ENCODE measurements at regions not wholly inside any gene's neighbourhood (a gene's known extent, or its start where the extent isn't known, plus 50 kb on each side); places are given as distances from the start of the nearest gene placed in this dataset.

DNA sequence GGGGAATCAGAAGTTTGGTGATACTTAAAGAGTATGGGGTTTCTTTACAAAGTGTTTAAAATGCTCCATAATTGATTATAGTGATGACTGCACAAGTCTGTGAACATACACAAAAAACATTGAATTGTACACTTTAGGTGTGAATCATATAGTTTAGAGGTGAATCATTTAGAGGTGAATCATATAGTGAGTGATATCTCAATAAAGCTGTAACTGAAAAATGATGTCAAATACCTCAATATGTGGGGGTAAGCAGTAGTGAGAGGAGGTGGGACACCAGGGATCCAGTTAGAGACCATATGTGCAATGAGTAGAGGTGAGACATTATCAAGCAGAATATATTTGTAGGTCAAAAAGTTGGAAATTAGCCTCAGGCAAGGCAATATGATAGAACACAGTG lies 264.5 kb downstream of the PMP22 start:
- TF ChIP-seq CTCF (IDR thresholded peaks at IDR 0.05) (no peak), POLR2A (IDR thresholded peaks at IDR 0.05) (no peak)
